GM13976 (cell line): ENCODE measurements at regions not wholly inside any gene's neighbourhood (a gene's known extent, or its start where the extent isn't known, plus 50 kb on each side); places are given as distances from the start of the nearest gene placed in this dataset.
"Not testable (repeated sequence)": the region's sequence is repeated elsewhere in the genome, so short reads cannot be mapped to it uniquely, and the experiment has no call there.

ENCODE experiments used
- DNase-seq: peaks from one replicate; pipeline ENCODE4 v3.0.0; 2012; ENCODE audit warnings: low spot score
- in situ Hi-C: fragments of 300-500 bp; cut with MboI; formaldehyde crosslinking; loops from one replicate; pipeline ENCODE4 v1.12.0; 2022; ENCODE audit warnings: low sequenced_read_pairs, mixed read lengths, inconsistent platforms; ENCODE audit not compliant: unreplicated experiment
- TF ChIP-seq, protein P1 (sequence below): IDR thresholded peaks from 2 replicates; pipeline ENCODE4 v1.5.1; 2012; ENCODE audit warnings: borderline replicate concordance, mild to moderate bottlenecking; ENCODE audit not compliant: insufficient read depth; ENCODE audit errors: extremely low read depth, missing control alignments, control extremely low read depth

GRCh38 chr2:210776756-210777155 lies 220.4 kb downstream of the CPS1 start:
- in situ Hi-C loops: no loop called here
- TF ChIP-seq, protein P1, sequence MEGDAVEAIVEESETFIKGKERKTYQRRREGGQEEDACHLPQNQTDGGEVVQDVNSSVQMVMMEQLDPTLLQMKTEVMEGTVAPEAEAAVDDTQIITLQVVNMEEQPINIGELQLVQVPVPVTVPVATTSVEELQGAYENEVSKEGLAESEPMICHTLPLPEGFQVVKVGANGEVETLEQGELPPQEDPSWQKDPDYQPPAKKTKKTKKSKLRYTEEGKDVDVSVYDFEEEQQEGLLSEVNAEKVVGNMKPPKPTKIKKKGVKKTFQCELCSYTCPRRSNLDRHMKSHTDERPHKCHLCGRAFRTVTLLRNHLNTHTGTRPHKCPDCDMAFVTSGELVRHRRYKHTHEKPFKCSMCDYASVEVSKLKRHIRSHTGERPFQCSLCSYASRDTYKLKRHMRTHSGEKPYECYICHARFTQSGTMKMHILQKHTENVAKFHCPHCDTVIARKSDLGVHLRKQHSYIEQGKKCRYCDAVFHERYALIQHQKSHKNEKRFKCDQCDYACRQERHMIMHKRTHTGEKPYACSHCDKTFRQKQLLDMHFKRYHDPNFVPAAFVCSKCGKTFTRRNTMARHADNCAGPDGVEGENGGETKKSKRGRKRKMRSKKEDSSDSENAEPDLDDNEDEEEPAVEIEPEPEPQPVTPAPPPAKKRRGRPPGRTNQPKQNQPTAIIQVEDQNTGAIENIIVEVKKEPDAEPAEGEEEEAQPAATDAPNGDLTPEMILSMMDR: no peak
- DNase-seq: no peak

- in situ Hi-C loops: no loop called here
- no peak for DNase-seq
Observed at GRCh38 chr2:210782222-210782621, 225.8 kb downstream of the CPS1 start.

DNA sequence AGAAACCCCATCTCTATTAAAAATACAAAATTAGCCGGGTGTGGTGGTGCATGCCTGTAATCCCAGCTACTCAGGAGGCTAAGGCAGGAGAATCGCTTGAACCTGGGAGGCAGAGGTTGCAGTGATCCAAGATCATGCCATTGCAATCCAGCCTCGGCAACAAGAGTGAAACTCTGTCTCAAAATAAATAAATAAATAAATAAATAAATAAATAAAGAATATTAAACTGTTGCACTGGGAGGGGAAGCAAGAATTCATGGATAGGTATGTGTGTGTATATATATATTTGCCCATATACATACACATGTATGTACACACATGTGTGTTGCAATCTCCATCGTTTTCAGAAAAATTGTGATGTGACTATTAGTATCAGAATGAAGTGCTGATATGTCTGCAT lies 231.4 kb downstream of the CPS1 start:
- DNase-seq, in situ Hi-C loops: not testable (repeated sequence)

More at GRCh38 chr2:210782222-210782621, 225.8 kb downstream of the CPS1 start:
- TF ChIP-seq, protein P1: no peak

- DNase-seq: no peak
- TF ChIP-seq, protein P1: no peak
- in situ Hi-C loops: no loop called here
Observed at GRCh38 chr2:210792000-210792399, 235.6 kb downstream of the CPS1 start.

GRCh38 chr2:210795506-210795905 lies 239.1 kb downstream of the CPS1 start:
- TF ChIP-seq, protein P1: no peak
- in situ Hi-C loops: no loop called here

DNA sequence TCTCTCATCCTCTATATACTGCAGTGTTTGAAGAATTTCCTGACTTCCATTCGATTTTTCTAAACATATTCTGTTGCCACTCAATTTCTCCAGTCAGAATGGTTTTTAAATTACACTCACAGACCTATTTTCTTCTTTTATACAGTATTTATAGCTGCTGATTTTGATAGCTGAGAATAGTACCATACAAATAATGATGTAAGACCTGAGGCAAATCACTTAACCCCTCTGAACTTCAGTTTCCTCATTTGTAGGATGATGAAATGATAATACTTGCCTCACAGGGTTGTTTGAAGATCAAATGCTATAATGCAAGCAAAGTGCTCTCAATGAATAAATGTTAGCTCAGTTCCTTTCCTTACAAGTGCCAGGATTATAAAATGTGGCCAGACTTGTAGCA lies 241.8 kb downstream of the CPS1 start:
- TF ChIP-seq, protein P1: no peak
- in situ Hi-C loops: no loop called here
- no peak for DNase-seq

More at GRCh38 chr2:210795506-210795905, 239.1 kb downstream of the CPS1 start:
- no peak for DNase-seq

DNA sequence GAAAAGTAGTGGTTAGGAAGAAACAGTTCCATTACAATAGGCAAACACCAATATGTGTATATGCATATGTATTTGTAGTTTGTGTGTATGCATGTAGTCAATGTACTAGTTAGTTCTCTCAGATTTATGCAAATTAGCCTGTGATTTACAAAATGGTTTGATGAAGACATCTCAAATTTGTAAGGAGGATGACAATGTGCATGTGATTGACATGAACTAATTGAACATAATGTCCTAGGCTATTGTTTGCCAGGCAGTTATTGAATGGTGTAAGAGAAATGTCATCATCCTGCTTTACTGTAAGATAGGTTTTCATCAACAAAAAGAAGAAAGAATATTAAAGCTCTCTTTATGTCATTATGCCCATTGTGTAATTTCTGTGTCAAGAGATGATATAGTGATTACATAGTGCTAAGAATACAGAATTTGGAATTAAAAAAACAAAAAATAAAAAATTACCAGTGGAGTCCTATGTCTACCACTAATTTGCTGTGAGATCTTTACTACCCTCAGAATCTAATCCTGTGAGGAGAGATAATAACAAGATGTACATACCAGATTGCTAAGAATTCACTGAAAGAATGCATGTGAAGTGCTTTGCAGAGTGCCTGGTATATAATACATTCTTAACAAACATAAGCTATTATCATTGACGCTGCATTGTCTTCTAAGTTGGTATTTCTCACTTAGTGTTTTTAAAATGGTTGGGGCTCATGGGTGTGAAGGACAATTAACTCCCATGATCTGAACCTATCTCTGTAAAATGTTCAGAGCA lies 258.0 kb downstream of the CPS1 start:
- in situ Hi-C loops: no loop called here
- DNase-seq: no peak
- TF ChIP-seq, protein P1: no peak
